ENCODE measurements at regions not wholly inside any gene's neighbourhood (a gene's known extent, or its start where the extent isn't known, plus 50 kb on each side); places are given as distances from the start of the nearest gene placed in this dataset.

DNA sequence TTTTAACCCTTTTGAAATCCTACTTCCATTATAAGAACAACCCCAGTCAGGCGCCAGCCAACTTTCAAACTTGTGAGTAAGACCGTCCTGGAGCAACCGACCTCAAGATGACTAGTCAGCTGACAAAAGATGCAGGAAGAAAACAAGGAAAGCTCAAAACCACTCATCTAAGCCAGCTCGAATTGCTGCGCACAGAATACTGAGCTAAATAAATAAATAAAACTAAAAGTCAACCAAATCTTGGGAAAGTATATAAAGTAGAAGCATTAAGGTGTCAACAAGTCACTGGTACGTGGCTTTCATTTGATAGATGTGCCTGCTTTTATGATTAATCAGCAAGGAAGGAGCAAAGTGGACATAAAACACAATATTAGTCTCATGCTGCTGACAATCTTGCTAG is 1269.8 kb downstream of the XPNPEP1 start:
- DNase-seq (no peak), ATAC-seq (ENCODE audit: low read depth) (no peak)
- intact Hi-C loops (cut with micrococcal nuclease), result no loop called here
- Mint-ChIP-seq H3K4me1 (no peaks in the 10 kb centered on the region), H3K27ac (no peak overlapping the region), H3K9me3 (no peaks in the 10 kb centered on the region), H3K36me3 (ENCODE audit: low read depth) (no peaks in the 10 kb centered on the region), H3K27me3 (no peaks in the 10 kb centered on the region), H3K4me3 (no peak overlapping the region)
- ChIA-PET CTCF (no interaction called here), POLR2A (no interaction called here)
- TF ChIP-seq, protein P1, sequence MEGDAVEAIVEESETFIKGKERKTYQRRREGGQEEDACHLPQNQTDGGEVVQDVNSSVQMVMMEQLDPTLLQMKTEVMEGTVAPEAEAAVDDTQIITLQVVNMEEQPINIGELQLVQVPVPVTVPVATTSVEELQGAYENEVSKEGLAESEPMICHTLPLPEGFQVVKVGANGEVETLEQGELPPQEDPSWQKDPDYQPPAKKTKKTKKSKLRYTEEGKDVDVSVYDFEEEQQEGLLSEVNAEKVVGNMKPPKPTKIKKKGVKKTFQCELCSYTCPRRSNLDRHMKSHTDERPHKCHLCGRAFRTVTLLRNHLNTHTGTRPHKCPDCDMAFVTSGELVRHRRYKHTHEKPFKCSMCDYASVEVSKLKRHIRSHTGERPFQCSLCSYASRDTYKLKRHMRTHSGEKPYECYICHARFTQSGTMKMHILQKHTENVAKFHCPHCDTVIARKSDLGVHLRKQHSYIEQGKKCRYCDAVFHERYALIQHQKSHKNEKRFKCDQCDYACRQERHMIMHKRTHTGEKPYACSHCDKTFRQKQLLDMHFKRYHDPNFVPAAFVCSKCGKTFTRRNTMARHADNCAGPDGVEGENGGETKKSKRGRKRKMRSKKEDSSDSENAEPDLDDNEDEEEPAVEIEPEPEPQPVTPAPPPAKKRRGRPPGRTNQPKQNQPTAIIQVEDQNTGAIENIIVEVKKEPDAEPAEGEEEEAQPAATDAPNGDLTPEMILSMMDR (IDR thresholded peaks at IDR 0.05), result no peak

DNA sequence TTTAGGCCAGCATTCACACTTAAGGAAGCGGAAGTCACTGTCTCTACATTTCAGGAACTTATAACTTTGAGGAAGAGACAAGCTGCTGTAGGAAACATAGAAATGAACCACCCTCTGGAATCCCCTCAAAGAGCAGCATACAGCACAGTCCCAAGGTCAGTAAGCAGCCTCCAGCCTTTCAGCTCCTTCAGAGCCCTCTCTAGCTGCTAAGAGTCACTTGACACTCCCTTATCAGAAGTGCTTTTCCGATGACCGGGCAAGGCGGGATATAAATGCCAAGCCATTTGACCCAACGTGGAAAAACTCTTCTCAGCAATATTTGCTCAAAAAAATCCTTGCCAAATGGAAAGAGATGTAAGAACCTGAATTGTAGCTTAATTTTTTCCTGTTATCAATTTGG is 1284.3 kb downstream of the XPNPEP1 start:
- Mint-ChIP-seq H3K4me1 (no peaks in the 10 kb centered on the region), H3K27ac (no peak overlapping the region), H3K9me3 (peaks cover 3% of the 10 kb centered on the region), H3K27me3 (no peaks in the 10 kb centered on the region), H3K36me3 (ENCODE audit: low read depth) (no peaks in the 10 kb centered on the region), H3K4me3 (no peak overlapping the region)
- POLR2A ChIA-PET, result no interaction called here
- CTCF ChIA-PET, result no interaction called here
- TF ChIP-seq, protein P1 (IDR thresholded peaks at IDR 0.05), result no peak
- intact Hi-C loops (cut with micrococcal nuclease), result no loop called here
- ATAC-seq (ENCODE audit: low read depth), result no peak
- DNase-seq, result no peak

DNA sequence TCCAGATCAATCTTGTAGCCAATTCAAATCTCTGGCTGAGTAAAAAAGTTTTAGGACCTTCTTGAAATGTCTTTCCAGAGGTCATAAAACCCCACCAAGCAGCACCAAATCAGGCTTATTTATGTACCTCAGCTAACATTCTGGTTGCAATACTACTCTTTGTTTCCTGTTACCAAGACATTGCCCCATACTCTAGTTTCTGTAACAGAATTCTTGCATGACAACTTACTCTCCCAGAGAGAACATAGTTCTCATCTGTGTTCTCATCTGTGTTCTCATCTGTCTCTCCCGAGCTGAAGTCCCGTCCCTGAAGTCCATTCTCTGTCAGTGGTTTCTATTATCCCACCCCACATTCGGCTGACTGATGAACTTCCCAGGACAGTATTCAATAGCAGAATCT is 1285.1 kb downstream of the XPNPEP1 start:
- no peak for DNase-seq
- no peaks in the 10 kb centered on the region for H3K4me1 Mint-ChIP-seq
- ATAC-seq (ENCODE audit: low read depth), result no peak
- no peak overlapping the region for H3K4me3 Mint-ChIP-seq
- TF ChIP-seq, protein P1 (IDR thresholded peaks at IDR 0.05), result no peak
- ChIA-PET CTCF (no interaction called here), POLR2A (no interaction called here)
- H3K9me3 Mint-ChIP-seq, result peaks cover 3% of the 10 kb centered on the region
- H3K36me3 Mint-ChIP-seq (ENCODE audit: low read depth), result no peaks in the 10 kb centered on the region
- no peak overlapping the region for H3K27ac Mint-ChIP-seq
- H3K27me3 Mint-ChIP-seq, result no peaks in the 10 kb centered on the region
- intact Hi-C loops (cut with micrococcal nuclease), result no loop called here

DNA sequence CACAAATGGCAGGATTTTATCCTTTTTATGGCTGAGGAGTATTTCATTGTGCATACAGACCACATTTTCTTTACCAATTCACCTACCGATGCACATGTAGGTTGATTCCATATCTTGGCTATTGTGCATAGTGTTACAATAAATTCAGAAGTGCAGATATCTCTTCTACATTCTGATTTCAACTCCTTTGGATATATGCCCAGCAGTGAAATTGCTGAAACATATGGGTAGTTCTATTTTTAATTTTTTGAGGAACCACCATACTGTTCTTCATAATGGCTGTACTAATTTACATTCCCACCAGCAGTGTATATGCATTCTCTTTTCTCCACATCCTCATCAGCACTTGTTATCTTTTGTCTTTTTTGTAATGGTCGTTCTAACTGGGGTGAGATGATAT is 1290.3 kb downstream of the XPNPEP1 start:
- intact Hi-C loops (cut with micrococcal nuclease), result no loop called here
- TF ChIP-seq, protein P1 (IDR thresholded peaks at IDR 0.05), result no peak
- peaks cover 3% of the 10 kb centered on the region for H3K9me3 Mint-ChIP-seq
- POLR2A ChIA-PET, result no interaction called here
- H3K4me3 Mint-ChIP-seq, result no peak overlapping the region
- CTCF ChIA-PET, result no interaction called here
- ATAC-seq (ENCODE audit: low read depth) (no peak), DNase-seq (no peak)
- no peak overlapping the region for H3K27ac Mint-ChIP-seq
- no peaks in the 10 kb centered on the region for H3K27me3 Mint-ChIP-seq
- H3K36me3 Mint-ChIP-seq (ENCODE audit: low read depth), result no peaks in the 10 kb centered on the region
- H3K4me1 Mint-ChIP-seq, result peaks cover 30% of the 10 kb centered on the region

DNA sequence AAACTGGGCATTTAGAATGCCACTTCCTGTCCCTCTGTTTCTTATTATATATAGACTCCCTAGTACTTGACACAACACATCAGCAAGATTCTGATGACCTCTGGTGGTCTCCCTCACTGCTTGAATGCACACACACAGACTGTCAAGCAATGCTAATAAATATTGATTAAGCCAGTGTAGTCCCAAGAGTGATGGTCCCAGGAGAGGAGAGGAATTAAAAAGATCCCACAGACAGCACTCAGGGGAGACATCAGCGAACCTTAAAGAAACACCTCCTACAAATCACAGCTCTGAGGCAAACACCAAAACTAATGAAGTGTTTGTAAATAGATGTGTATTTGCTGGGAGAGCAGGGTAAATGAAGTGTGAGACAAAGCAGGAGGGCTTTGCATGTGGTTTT is 1291.2 kb downstream of the XPNPEP1 start:
- POLR2A ChIA-PET, result no interaction called here
- DNase-seq (no peak), ATAC-seq (ENCODE audit: low read depth) (no peak)
- Mint-ChIP-seq H3K36me3 (ENCODE audit: low read depth) (no peaks in the 10 kb centered on the region), H3K4me1 (peaks cover 30% of the 10 kb centered on the region), H3K27me3 (no peaks in the 10 kb centered on the region), H3K27ac (peak overlapping the region; percentile 8), H3K9me3 (peaks cover 3% of the 10 kb centered on the region), H3K4me3 (no peak overlapping the region)
- TF ChIP-seq, protein P1 (IDR thresholded peaks at IDR 0.05), result no peak
- intact Hi-C loops (cut with micrococcal nuclease), result no loop called here
- CTCF ChIA-PET, result no interaction called here
